IMR-90 (cell line): ENCODE measurements at regions not wholly inside any gene's neighbourhood (a gene's known extent, or its start where the extent isn't known, plus 50 kb on each side); places are given as distances from the start of the nearest gene placed in this dataset.
A peak's percentile ranks its signal among the peaks of the same experiment; 100 is the strongest.

Source experiments
- ATAC-seq: fragments of 200-7000 bp; cut with Tn5 transposase; 2 replicates; pipeline ENCODE4 v1.9.1; 2020; ENCODE audit warnings: low read depth, mild to moderate bottlenecking, moderate library complexity
- BruUV-seq: library from RNA; stranded (reverse); fragments of 400-500 nt; replicated peaks from 2 replicates; lab custom pipeline; 2021; lab: Mats Ljungman, UMichigan
- CTCF ChIA-PET: fragments of 300-600 bp; formaldehyde crosslinking; extraction: SDS; loops from one replicate; lab custom pipeline; 2021; ENCODE audit warnings: antibody characterized with exemption; lab: Yijun Ruan, JAX
- POLR2A ChIA-PET: fragments of 300-600 bp; sonication (Branson Sonifier 250); formaldehyde crosslinking; loops from one replicate; lab custom pipeline; 2022; ENCODE audit warnings: antibody characterized with exemption; ENCODE audit not compliant: unreplicated experiment; lab: Charles Lee
- DNase-seq: peaks from one replicate; pipeline ENCODE4 v3.0.0; 2013
- H2AFZ ChIP-seq: replicated peaks from 2 replicates; pipeline ENCODE3; 2013; ENCODE audit warnings: low read length, mild to moderate bottlenecking; ENCODE audit not compliant: poor library complexity
- H2AK5ac ChIP-seq: 2 replicates; pipeline ENCODE4 v1.6.1; 2013; ENCODE audit warnings: low read depth, low read length, inconsistent platforms
- H2AK9ac ChIP-seq: replicated peaks from 2 replicates; pipeline ENCODE3; 2013; ENCODE audit warnings: mild to moderate bottlenecking, low read depth, low read length, moderate library complexity; ENCODE audit not compliant: poor library complexity
- H2BK120ac ChIP-seq: 2 replicates; pipeline ENCODE4 v1.6.1; 2013; ENCODE audit warnings: low read depth, low read length, inconsistent platforms
- H2BK15ac ChIP-seq: 3 replicates; pipeline ENCODE4 v1.6.1; 2013; ENCODE audit warnings: low read depth, low read length, inconsistent platforms
- H2BK20ac ChIP-seq: 2 replicates; pipeline ENCODE4 v1.6.1; 2013; ENCODE audit warnings: low read depth, mild to moderate bottlenecking, inconsistent platforms, low read length, moderate library complexity
- H2BK5ac ChIP-seq: 2 replicates; pipeline ENCODE4 v1.6.1; 2013; ENCODE audit warnings: mild to moderate bottlenecking, low read depth, low read length, inconsistent platforms; ENCODE audit not compliant: poor library complexity, severe bottlenecking
- H3K14ac ChIP-seq: replicated peaks from 2 replicates; pipeline ENCODE4 v1.6.1; 2013; ENCODE audit warnings: low read depth, low read length, inconsistent platforms
- H3K18ac ChIP-seq: 2 replicates; pipeline ENCODE4 v1.6.1; 2013; ENCODE audit warnings: low read depth, low read length, control low read depth
- H3K23ac ChIP-seq: 2 replicates; pipeline ENCODE4 v1.6.1; 2013; ENCODE audit warnings: low read depth, low read length, inconsistent platforms
- H3K27ac ChIP-seq: 2 replicates; pipeline ENCODE4 v1.5.1; 2013; ENCODE audit warnings: mild to moderate bottlenecking, control low read depth, low read length; ENCODE audit not compliant: insufficient read depth
- H3K27me3 ChIP-seq: 2 replicates; pipeline ENCODE4 v1.6.1; 2013; ENCODE audit warnings: low read length; ENCODE audit not compliant: control insufficient read depth, insufficient read depth
- H3K36me3 ChIP-seq: 2 replicates; pipeline ENCODE4 v1.6.1; 2013; ENCODE audit warnings: low read length, mixed read lengths; ENCODE audit not compliant: control insufficient read depth, insufficient read depth
- H3K4ac ChIP-seq: 2 replicates; pipeline ENCODE4 v1.6.1; 2013; ENCODE audit warnings: low read depth, low read length, inconsistent platforms
- H3K4me1 ChIP-seq: 2 replicates; pipeline ENCODE4 v1.6.1; 2013; ENCODE audit warnings: low read length, mixed read lengths; ENCODE audit not compliant: control insufficient read depth, insufficient read depth
- H3K4me2 ChIP-seq: 2 replicates; pipeline ENCODE4 v1.6.1; 2013; ENCODE audit warnings: low read depth, mild to moderate bottlenecking, control low read depth, low read length, moderate library complexity
- H3K4me3 ChIP-seq: 2 replicates; pipeline ENCODE4 v1.5.1; 2013; ENCODE audit warnings: low read depth, mild to moderate bottlenecking, control low read depth, low read length, moderate library complexity; ENCODE audit not compliant: insufficient read depth
- H3K56ac ChIP-seq: 2 replicates; pipeline ENCODE4 v1.6.1; 2013; ENCODE audit warnings: low read length, inconsistent platforms; ENCODE audit not compliant: insufficient read depth; ENCODE audit errors: extremely low read depth
- H3K79me1 ChIP-seq, 2 experiments: 2 replicates each; pipeline ENCODE4 v1.6.1; 2013; ENCODE audit warnings: low read length in 2 of 2, inconsistent platforms in 1 of 2, low read depth in 1 of 2
- H3K9ac ChIP-seq: 2 replicates; pipeline ENCODE4 v1.6.1; 2013; ENCODE audit warnings: low read depth, low read length, control low read depth
- H3K9me1 ChIP-seq: 2 replicates; pipeline ENCODE4 v1.6.1; 2013; ENCODE audit warnings: low read length, inconsistent platforms; ENCODE audit not compliant: insufficient read depth
- H3K9me3 ChIP-seq: 2 replicates; pipeline ENCODE4 v1.6.1; 2013; ENCODE audit warnings: low read length; ENCODE audit not compliant: control insufficient read depth, insufficient read depth
- H4K20me1 ChIP-seq: 2 replicates; pipeline ENCODE4 v1.6.1; 2013; ENCODE audit warnings: low read length, inconsistent platforms; ENCODE audit not compliant: insufficient read depth
- H4K5ac ChIP-seq: 2 replicates; pipeline ENCODE4 v1.6.1; 2013; ENCODE audit warnings: mild to moderate bottlenecking, low read depth, low read length, control low read depth
- H4K8ac ChIP-seq, 2 experiments: 2 replicates each; pipeline ENCODE4 v1.6.1; 2013; ENCODE audit warnings: low read depth in 2 of 2, low read length in 2 of 2, control low read depth in 1 of 2, inconsistent platforms in 1 of 2
- H4K91ac ChIP-seq: 2 replicates; pipeline ENCODE4 v1.6.1; 2013; ENCODE audit warnings: low read depth, low read length, inconsistent platforms; ENCODE audit not compliant: insufficient read depth
- BHLHE40 ChIP-seq: fragments of 150-350 bp; IDR thresholded peaks from 2 replicates; pipeline ENCODE4 v1.6.1; 2016; ENCODE audit warnings: mild to moderate bottlenecking, low read depth, low read length
- CEBPB ChIP-seq: IDR thresholded peaks from 2 replicates; pipeline ENCODE4 v1.6.1; 2012; ENCODE audit warnings: low read depth, low read length, improper control_type of control experiment
- CHD1 ChIP-seq: IDR thresholded peaks from 2 replicates; pipeline ENCODE4 v1.6.1; 2012; ENCODE audit warnings: low read depth, low read length, improper control_type of control experiment
- FOS ChIP-seq: fragments of 150-350 bp; IDR thresholded peaks from 2 replicates; pipeline ENCODE4 v1.6.1; 2016; ENCODE audit warnings: low read depth, low read length
- MAFK ChIP-seq: IDR thresholded peaks from 2 replicates; pipeline ENCODE4 v1.6.1; 2012; ENCODE audit warnings: low read depth, low read length, improper control_type of control experiment
- MAZ ChIP-seq: IDR thresholded peaks from 2 replicates; pipeline ENCODE4 v1.6.1; 2012; ENCODE audit warnings: low read depth, mild to moderate bottlenecking, low read length, improper control_type of control experiment, moderate library complexity, borderline replicate concordance
- MXI1 ChIP-seq: IDR thresholded peaks from 2 replicates; pipeline ENCODE4 v1.6.1; 2012; ENCODE audit warnings: low read depth, mild to moderate bottlenecking, low read length, moderate library complexity, borderline replicate concordance
- NFE2L2 ChIP-seq: fragments of 150-350 bp; IDR thresholded peaks from 2 replicates; pipeline ENCODE4 v1.6.1; 2016; ENCODE audit warnings: low read depth, mild to moderate bottlenecking, low read length
- POLR2A ChIP-seq: IDR thresholded peaks from 2 replicates; pipeline ENCODE4 v1.6.1; 2012; ENCODE audit warnings: mild to moderate bottlenecking, low read depth, low read length
- RAD21 ChIP-seq: IDR thresholded peaks from 2 replicates; pipeline ENCODE4 v1.6.1; 2012; ENCODE audit warnings: low read length, improper control_type of control experiment
- RCOR1 ChIP-seq: IDR thresholded peaks from 2 replicates; pipeline ENCODE4 v1.6.1; 2012; ENCODE audit warnings: mild to moderate bottlenecking, low read length, improper control_type of control experiment; ENCODE audit not compliant: insufficient replicate concordance
- RFX5 ChIP-seq: IDR thresholded peaks from 2 replicates; pipeline ENCODE4 v1.8.0; 2012; ENCODE audit warnings: low read depth, mild to moderate bottlenecking, low read length, moderate library complexity
- SMC3 ChIP-seq: fragments of 150-350 bp; IDR thresholded peaks from 2 replicates; pipeline ENCODE4 v1.6.1; 2016; ENCODE audit warnings: low read depth, mild to moderate bottlenecking, antibody characterized with exemption, low read length, moderate library complexity
- WGBS, 2 experiments: methylation state at CpG; one replicate each; pipeline versions ENCODE4 v1.1.5 to v1.1.7; 2013; ENCODE audit warnings: missing lambda C conversion rate in 2 of 2; ENCODE audit not compliant: insufficient read length in 1 of 2; ENCODE audit errors: extremely low coverage in 2 of 2; 5-methylcytosine and 5-hydroxymethylcytosine counted together
- dilution Hi-C: fragments of 300-500 bp; cut with HindIII; formaldehyde crosslinking; loops from one replicate; pipeline ENCODE4 v1.14.3; 2018; ENCODE audit warnings: low sequenced_read_pairs; ENCODE audit not compliant: unreplicated experiment
- in situ Hi-C: fragments of 300-500 bp; cut with MboI; formaldehyde crosslinking; loops from 3 replicates; pipeline ENCODE4 v1.14.3; 2019; ENCODE audit warnings: low sequenced_read_pairs, inconsistent platforms, mixed read lengths
- intact Hi-C: fragments of 100-400 bp; cut with micrococcal nuclease; formaldehyde crosslinking; loops from 2 replicates; pipeline ENCODE4 v1.10.0; 2022
- TF ChIP-seq, protein P1 (sequence below): conservative IDR thresholded peaks from 2 replicates; pipeline ENCODE4 v1.5.1; 2012; ENCODE audit warnings: mild to moderate bottlenecking, low read depth, low read length, improper control_type of control experiment
- TF ChIP-seq, protein P2 (sequence below): fragments of 150-350 bp; IDR thresholded peaks from 2 replicates; pipeline ENCODE4 v1.6.1; 2017; ENCODE audit warnings: mild to moderate bottlenecking, antibody characterized with exemption, low read length, low read depth

DNA sequence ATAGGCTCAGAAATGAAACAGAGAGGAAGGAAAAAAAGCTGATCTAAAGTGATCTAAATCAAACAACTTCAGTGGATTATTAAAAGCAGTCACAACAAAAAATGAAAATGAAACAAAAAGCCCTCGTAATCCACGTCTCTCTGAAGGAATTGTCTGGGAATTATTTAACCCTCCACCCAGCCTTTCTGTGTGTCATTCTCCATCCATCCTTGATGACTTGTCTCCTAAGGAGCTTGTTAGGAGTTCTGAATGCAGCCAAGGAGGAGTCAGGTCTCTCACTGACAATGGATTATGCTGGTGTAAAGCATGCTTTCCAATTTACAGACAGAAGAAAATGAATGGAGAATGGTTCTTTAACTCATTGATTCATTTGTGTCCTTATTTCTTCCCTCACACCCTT is 359.3 kb upstream of the RUNX1 start:
- Histone ChIP-seq H3K4me3 (peak overlapping the region; percentile 31; the same call in 1 of the 2 replicates), H2AFZ (peak overlapping the region; percentile 56), H4K5ac (no peak overlapping the region), H3K9me1 (0 out of 2 replicates have a peak, but pooled peaks cover 2% of the 10 kb centered on the region), H2AK5ac (no peak overlapping the region), H3K79me1 (no peaks in the 10 kb centered on the region), H3K4me1 (no peaks in the 10 kb centered on the region), H3K23ac (peak overlapping the region; percentile 86; the same call in 1 of the 2 replicates), H3K14ac (peak overlapping the region; percentile 48), H3K56ac (no peak overlapping the region), H3K18ac (peak overlapping the region; percentile 1; the same call in 1 of the 2 replicates), H3K27ac (no peak overlapping the region), H2AK9ac (no peak overlapping the region), H3K9me3 (no peaks in the 10 kb centered on the region), H2BK5ac (no peak overlapping the region), H3K9ac (peak overlapping the region; percentile 51; the same call in 1 of the 2 replicates), H3K4me2 (peak overlapping the region; percentile 68), H2BK15ac (0 out of 3 replicates have a peak overlapping the region, but pooled peaks have one; percentile 74), H2BK120ac (peak overlapping the region; percentile 66; the same call in 1 of the 2 replicates), H3K36me3 (no peaks in the 10 kb centered on the region), H4K91ac (no peak overlapping the region; the same call in 1 of the 2 replicates), H2BK20ac (peak overlapping the region; percentile 62; the same call in 1 of the 2 replicates), H4K20me1 (no peaks in the 10 kb centered on the region), H3K4ac (peak overlapping the region; percentile 67), H4K8ac (peak overlapping the region in 1 of 2 experiments; percentile 49; a peak in 2 of 4 replicates), H3K27me3 (no peaks in the 10 kb centered on the region)
- no peak for TF ChIP-seq FOS
- no peak for TF ChIP-seq CEBPB
- TF ChIP-seq CHD1: no peak
- TF ChIP-seq MAZ: no peak
- TF ChIP-seq BHLHE40: no peak
- TF ChIP-seq, protein P1, sequence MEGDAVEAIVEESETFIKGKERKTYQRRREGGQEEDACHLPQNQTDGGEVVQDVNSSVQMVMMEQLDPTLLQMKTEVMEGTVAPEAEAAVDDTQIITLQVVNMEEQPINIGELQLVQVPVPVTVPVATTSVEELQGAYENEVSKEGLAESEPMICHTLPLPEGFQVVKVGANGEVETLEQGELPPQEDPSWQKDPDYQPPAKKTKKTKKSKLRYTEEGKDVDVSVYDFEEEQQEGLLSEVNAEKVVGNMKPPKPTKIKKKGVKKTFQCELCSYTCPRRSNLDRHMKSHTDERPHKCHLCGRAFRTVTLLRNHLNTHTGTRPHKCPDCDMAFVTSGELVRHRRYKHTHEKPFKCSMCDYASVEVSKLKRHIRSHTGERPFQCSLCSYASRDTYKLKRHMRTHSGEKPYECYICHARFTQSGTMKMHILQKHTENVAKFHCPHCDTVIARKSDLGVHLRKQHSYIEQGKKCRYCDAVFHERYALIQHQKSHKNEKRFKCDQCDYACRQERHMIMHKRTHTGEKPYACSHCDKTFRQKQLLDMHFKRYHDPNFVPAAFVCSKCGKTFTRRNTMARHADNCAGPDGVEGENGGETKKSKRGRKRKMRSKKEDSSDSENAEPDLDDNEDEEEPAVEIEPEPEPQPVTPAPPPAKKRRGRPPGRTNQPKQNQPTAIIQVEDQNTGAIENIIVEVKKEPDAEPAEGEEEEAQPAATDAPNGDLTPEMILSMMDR: no peak
- no peak for TF ChIP-seq RFX5
- no peak for TF ChIP-seq NFE2L2
- TF ChIP-seq RAD21: no peak
- no peak for TF ChIP-seq POLR2A
- no peak for TF ChIP-seq MAFK
- TF ChIP-seq, protein P2, sequence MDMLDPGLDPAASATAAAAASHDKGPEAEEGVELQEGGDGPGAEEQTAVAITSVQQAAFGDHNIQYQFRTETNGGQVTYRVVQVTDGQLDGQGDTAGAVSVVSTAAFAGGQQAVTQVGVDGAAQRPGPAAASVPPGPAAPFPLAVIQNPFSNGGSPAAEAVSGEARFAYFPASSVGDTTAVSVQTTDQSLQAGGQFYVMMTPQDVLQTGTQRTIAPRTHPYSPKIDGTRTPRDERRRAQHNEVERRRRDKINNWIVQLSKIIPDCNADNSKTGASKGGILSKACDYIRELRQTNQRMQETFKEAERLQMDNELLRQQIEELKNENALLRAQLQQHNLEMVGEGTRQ: no peak
- no peak for TF ChIP-seq SMC3
- TF ChIP-seq RCOR1: no peak
- no peak for TF ChIP-seq MXI1
- intact Hi-C loops: loop anchor here (5.0 kb wide), 1 partner anchor 661 kb away; no protein-coding TSS in a partner anchor
- dilution Hi-C loops: no loop called here
- no CpG with 5 or more reads among the region's 2 CpGs for WGBS, 2 experiments
- BruUV-seq: no TSS peak
- ATAC-seq (peak; percentile 72), DNase-seq (peak; percentile 58)
- in situ Hi-C loops: loop anchor here (25.0 kb wide), 1 partner anchor 671 kb away; no protein-coding TSS in a partner anchor
- POLR2A ChIA-PET: no interaction called here
- CTCF ChIA-PET: no interaction called here
